Hepatocyte (in vitro differentiated cells): ENCODE measurements at regions not wholly inside any gene's neighbourhood (a gene's known extent, or its start where the extent isn't known, plus 50 kb on each side); places are given as distances from the start of the nearest gene placed in this dataset.

ENCODE experiments used
- CTCF ChIP-seq: fragments of 200-600 bp; sonication (generic); IDR thresholded peaks from 2 replicates; pipeline ENCODE4 v1.5.1; 2016; ENCODE audit warnings: antibody characterized with exemption, mild to moderate bottlenecking; ENCODE audit not compliant: poor library complexity
- EZH2 ChIP-seq: fragments of 200-600 bp; sonication (generic); IDR thresholded peaks from 2 replicates; pipeline ENCODE4 v1.6.1; 2016; ENCODE audit warnings: antibody characterized with exemption, mild to moderate bottlenecking, borderline replicate concordance

GRCh38 chr3:117557464-117558090 is 848.0 kb downstream of the TUSC7 start:
- TF ChIP-seq CTCF (no peak), EZH2 (no peak)
